LoVo (cell line): ENCODE measurements at regions not wholly inside any gene's neighbourhood (a gene's known extent, or its start where the extent isn't known, plus 50 kb on each side); places are given as distances from the start of the nearest gene placed in this dataset.

Source experiments
- DNase-seq: peaks from one replicate; pipeline ENCODE4 v3.0.0-alpha.2; 2016; ENCODE audit warnings: low spot score

DNA sequence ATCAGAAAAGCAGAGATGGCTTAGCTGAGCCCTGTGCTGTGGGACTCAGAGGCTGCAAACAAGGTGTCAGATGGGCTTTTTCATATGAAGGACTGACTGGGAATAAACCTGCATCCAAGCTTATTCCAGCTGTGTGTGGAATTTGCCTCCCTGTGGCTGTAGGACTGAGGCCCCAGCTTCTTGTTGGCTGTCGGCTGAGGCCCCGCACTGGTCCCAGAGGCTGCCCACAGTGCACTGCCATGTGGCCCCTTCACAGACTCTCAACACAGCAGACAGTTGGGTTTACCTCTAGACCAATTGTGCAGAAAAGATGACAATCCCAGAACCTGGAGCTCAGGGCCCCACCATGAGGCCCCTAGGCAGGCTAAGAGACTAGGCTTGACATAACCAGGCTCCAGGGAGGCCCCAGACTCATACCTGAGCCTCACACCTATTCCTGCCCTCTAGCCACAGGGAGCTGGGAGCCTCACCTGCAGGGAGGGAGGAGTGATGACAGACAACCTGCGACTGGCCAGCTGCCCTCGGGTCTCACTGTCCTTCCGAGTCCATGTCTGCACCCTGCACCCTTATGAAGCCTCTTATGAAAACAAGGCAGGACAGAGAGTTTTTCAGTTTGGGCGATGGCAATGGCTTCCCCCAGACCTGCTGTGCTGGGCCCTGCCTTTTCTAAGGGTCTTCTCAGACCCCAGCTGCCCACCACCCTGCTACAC lies 615.5 kb downstream of the NPHP4 start:
- no peak for DNase-seq

GRCh38 chr1:5375481-5375880 lies 616.7 kb downstream of the NPHP4 start:
- no peak for DNase-seq

DNA sequence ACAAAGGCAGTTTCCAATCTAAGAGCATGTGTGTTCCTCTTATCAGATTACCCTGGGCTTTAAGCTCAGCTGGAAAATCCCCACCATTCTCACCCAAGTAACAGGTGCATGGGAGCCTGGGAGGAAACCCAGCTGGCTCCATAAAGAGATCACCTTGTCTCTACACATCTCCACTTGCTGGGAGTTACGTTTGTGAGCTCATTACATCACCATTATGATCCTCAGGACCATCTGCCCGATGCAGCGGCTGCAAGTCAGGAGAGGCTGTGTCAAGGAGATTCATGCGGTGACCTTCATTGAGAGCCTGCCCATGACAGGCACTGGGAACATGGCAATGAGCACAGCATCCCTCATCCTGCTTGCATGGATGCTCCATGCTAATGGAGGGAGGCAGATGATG lies 618.0 kb downstream of the NPHP4 start:
- no peak for DNase-seq

- DNase-seq = no peak
Measured at GRCh38 chr1:5373281-5373680, 618.9 kb downstream of the NPHP4 start.

DNA sequence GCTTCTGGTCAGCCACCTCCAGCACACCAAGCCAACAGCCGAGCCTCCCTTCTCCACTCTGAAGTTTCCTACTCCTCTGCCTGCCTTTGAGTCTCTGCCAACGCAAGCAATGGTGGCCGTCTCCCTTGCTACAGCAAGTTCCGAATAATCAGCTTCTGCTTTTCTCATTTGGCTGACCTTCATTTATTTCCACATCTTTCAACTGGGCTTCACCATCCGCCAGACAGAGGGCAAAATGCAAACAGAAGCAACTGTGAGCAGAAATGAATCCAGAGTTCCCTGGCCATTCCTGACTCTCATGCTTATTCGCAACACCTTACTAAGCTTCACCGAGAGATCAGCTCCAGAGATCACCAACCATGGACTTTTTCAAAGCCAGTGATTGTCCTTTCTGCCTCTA lies 621.0 kb downstream of the NPHP4 start:
- DNase-seq = no peak

- DNase-seq = no peak
Measured at GRCh38 chr1:5370311-5370710, 621.9 kb downstream of the NPHP4 start.

DNA sequence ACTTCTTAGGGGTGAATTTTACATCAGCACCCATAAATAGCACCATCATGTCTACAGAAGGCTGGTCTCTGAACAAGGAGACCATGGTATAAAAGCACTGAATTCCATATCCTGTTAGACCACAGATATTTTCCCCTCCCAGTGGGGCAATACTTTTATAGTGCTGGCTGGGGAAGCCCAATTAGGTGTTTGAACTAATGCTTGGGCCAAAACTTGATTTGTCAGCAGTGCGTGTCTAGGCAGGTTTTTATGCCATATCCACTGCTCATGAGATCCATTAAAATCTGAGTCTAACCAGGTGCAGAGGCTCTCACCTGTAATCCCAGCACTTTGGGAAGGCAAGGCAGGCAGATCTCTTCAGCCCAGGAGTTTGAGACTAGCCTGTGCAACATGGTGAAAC lies 623.0 kb downstream of the NPHP4 start:
- DNase-seq = no peak

DNA sequence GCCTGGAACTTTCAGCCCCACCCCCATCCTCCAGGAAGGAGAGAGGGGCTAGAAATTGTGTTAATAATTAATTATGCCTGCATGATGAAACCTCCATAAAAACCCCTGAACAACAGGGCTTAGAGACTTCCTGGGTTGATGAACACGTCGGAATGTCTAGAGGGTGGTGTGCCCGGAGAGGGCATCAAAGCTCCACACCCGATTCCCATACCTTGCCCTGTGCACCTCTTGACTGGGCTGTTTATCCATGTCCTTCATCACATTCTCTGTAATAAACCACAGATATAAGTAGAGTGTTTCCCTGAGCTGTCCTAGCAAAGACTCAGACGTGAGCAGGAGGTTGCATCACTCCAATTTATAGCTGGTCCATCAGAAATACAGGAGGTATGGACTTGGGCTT lies 624.0 kb downstream of the NPHP4 start:
- no peak for DNase-seq

DNA sequence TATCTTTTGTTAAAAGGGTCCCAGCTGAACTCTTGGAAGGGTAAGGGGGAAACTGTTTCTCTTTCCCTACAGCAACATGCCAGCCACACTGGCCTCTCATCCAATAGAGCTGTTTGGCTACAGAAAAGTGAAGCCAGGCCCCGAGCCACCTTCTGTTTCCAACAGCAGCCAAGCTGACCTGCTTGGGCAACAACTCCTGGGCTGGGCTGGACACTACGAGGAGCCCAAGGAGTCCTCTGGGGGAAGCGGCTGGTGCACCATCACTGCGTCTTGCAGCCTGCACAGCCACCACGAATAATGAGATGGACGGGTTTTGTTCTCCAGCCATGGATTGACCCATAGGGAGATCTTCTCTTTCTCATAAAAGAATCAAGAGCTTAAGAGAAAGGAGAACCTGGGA lies 624.9 kb downstream of the NPHP4 start:
- no peak for DNase-seq

GRCh38 chr1:5365751-5366150 lies 626.5 kb downstream of the NPHP4 start:
- DNase-seq = no peak

DNA sequence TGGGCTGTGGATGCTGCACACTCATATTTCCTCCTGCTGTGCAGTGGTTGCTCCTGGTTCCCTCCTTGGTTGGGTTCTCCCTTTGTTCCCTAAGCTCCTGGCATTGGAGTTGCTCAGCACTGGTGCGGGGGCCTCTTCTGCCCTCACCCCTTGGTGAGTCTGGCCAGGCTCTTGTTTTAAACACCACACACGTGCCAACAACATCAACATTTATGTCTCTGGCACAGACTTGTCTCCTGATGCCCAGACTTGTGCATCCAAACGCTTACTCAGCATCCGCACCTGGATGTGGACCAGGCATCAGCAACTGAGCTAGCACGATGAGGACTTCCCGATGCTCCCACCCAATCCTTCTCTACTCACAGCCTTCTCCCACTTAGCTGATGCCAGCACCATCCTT lies 627.6 kb downstream of the NPHP4 start:
- no peak for DNase-seq

- DNase-seq = no peak
Measured at GRCh38 chr1:5354681-5355080, 637.5 kb downstream of the NPHP4 start.

DNA sequence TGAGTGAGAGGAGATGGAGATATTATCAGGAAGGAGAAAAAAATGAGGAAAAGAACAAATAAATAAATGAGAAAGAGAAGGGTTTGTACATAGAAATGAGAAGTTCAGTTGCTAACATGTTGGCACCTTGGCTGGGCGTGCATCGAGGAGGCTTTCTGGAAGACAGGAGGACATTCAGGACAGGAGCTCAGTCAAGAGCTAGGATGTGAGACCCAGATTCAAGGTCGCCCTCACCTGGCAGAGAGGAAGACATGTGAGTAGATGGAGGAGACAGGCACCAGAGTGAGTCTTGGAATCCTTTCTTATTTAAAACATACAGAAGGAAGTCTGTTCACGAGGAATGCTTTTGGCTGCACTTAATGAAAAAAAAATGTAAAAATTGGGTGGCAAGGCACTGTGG lies 640.9 kb downstream of the NPHP4 start:
- DNase-seq = no peak

DNA sequence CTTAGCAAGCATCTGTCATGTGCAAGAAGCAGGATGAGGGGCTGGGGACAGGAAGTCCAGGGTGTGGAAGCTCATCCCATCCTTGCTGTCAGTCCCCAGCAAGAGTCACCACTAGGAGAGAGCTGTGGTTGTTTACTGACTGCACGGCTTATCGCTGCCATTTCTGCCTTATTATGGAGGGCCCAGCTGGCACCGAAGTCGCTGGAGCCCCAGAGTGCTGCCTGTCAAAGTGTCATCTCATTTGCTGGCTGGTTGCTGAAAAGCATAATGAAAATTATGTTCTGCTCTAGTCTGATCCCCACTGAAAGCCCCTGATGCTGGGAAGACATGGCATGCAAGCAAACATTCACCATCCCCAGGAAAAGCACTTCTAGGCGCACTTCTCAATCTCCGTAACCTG lies 642.7 kb downstream of the NPHP4 start:
- DNase-seq = no peak

DNA sequence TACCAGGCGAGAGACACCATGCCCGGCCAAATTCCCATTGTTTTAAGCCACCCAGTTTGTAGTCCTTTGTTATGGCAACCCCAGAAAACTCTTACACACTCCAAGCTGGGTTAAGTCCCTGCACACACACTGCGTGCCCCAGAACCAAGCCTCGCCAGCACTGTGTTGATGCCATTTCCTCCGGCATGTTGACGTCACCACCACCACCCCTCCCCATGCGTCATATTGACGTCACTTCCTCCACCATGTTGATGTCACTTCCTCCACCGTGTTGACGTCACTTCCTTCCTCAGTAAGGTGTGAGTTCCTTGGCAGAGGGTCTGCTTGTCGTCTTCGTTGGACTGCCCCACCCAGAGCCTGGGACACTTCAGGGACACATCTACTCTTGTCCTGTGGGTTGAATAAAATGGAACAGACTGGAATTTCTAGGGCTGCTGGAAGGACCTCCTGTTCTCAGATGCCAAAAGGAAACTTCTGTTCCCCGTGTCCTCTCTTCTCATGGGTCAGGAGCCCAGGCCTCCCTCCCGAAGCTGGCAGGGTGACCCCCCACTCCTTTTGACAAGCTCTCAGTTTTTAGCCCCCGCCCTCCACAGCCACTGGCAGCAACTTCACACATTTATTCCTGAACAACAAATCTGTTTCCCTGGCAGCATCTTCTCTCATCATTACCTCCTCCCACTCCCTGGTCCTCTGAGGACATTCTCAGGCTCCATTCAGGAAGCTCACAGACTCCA lies 643.3 kb downstream of the NPHP4 start:
- DNase-seq = no peak

GRCh38 chr1:5347726-5348125 lies 644.5 kb downstream of the NPHP4 start:
- no peak for DNase-seq

GRCh38 chr1:5345556-5345955 lies 646.7 kb downstream of the NPHP4 start:
- DNase-seq = no peak

DNA sequence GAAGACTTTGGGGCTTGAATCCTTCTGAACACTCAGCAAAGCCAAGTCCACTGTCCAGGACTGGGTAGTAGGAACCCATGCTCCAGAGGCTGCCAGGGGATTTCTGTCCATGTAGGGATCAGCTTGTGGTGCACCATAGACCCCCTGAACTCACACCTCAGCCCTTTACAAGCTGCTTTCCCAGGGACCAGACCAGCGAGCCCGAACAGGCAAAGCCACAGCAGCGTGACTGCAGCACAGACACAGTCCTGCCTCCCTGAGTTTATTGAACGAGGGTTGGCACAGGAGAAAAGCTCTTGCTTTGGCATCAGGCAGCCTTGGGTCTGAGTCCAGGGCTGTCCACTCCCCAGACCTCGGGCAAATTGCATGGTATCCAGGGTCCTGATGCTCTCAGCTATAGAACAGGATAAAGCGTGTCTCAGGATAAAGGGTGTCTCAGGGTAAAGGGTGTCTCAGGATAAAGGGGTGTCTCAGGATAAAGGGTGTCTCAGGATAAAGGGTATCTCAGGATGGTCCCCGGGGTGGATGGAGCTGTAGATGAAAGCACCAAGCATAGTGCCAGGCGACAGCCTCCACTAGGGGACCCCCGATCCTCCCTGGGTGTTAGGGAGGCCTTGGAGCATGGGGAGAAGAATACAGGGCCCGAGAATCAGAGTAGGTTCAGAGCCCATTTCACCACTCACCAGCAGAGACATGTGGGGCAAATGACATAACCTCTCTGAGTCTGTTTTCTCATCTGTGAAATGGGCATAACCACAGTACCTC lies 648.8 kb downstream of the NPHP4 start:
- no peak for DNase-seq

DNA sequence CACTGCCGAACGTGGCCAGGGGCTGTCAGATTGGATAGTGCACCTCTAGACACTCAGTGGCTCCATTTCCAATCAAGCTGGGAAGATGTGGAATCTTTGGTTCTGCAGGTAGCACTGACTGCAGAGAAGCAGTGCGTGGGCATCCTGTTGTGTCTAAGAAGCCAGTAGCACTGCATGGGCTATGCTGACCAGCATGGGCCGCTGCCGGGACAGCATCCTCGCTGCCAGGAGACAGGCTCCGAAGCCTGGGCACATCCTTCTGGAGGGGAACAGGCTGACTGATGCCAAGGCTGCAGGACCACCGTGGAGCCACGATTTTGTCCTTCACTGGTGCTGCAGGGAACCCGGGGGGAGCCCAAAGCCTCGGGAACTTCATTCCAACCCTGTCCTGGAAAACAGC lies 649.4 kb downstream of the NPHP4 start:
- DNase-seq = no peak

DNA sequence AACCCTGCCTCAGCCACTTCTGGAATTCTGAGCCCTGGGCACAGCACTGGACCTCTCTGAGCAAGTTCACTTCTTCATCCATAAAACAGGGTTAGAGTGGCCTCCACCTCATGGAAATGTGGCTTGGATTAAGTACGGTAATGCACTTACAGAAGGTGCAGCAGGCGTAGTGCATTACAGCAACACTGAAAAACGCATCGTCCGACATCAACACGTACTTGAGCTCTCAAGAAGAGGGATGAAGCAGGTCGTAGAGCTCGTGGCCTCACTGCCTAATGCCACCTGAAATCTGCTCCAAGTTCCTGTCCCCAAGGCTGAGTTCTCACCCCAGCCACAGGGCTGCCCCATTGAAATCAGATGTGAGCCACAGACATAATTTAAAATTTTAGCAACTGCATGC lies 650.1 kb downstream of the NPHP4 start:
- no peak for DNase-seq

- DNase-seq = no peak
Measured at GRCh38 chr1:5341471-5341870, 650.8 kb downstream of the NPHP4 start.

DNA sequence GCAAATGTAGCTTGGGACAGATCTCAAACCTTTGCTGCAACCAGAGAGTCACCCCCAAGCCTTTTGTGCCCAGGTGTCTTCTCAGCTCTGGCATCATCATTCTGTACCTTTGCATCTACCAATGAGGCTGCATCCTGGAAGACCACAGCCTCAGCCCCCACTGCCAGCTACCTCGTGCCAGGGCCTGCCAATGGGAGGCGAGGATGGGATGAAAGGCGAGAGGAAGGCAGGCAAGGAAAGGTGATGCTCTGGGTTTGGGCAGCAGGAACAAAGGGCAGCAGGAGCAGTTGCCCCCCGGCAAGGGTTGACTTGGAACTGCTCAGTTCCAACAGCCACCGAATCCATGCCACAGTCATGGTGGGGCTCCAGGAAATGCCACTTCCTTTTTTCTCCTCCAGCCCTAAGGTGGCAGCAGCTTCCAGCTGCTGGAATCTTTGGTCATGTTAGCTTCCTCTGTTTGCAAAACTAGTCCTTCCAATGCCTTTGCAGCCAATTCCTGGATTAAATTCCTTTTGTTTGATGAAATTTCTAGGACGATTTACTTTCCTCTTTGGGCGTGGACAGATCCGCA lies 651.6 kb downstream of the NPHP4 start:
- DNase-seq = no peak

DNA sequence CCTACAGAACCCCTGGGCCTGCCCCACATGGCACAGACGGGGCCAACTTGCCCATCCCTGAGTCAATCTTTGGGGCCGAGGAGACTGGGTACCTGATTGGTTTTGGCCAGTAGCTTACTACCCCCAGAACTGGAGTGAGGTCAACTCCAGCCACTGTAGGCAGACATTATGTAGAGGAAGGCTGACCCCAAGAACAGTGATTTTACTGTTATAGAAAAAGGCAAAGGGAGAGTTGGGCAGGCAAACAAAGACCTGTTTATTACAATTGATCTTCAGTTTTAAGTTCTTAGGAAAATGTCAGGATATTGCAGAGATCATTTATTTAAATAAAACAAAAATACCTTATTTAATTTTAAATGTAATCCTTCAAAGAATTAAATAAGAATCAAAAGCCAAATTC lies 653.8 kb downstream of the NPHP4 start:
- DNase-seq = no peak
